GM12874 (cell line): ENCODE measurements at regions not wholly inside any gene's neighbourhood (a gene's known extent, or its start where the extent isn't known, plus 50 kb on each side); places are given as distances from the start of the nearest gene placed in this dataset.

Source experiments
- TF ChIP-seq, protein P1 (sequence below): IDR thresholded peaks from 2 replicates; pipeline ENCODE4 v1.5.1; 2011; ENCODE audit warnings: low read depth, mild to moderate bottlenecking, control low read depth, low read length, moderate library complexity; ENCODE audit not compliant: insufficient read depth

DNA sequence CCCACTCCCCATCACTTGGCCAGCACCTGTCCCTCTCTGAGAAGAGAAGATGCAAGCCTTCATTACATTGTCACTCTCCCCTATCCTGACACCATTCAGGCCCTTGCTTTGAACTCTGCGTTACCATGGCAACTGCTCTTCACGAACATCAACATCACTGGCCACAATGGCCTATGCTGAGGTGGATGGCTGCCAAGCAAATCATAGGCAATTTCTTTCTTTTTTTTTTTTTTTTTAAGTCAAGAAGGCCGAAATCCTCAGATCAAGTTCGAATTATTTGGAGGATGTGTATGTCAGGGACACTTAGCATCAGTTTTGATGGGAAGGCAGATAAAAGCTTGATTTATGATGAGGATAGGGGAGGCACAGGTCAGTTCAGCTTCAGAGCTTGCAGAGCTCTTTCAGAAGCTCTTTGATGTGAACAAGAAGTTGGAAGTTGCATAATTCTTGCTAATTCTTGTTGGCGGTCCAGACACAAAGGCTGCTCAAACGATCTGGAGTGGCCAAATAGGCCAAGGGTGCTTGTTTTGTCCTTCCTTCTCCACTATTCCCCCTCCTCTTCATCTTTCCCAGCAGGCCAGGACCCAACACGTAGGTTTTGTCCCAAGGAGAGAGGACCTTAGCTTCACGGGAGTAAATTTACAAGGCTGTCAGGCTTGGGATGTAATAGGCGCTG lies 179.9 kb upstream of the NPVF start:
- TF ChIP-seq, protein P1, sequence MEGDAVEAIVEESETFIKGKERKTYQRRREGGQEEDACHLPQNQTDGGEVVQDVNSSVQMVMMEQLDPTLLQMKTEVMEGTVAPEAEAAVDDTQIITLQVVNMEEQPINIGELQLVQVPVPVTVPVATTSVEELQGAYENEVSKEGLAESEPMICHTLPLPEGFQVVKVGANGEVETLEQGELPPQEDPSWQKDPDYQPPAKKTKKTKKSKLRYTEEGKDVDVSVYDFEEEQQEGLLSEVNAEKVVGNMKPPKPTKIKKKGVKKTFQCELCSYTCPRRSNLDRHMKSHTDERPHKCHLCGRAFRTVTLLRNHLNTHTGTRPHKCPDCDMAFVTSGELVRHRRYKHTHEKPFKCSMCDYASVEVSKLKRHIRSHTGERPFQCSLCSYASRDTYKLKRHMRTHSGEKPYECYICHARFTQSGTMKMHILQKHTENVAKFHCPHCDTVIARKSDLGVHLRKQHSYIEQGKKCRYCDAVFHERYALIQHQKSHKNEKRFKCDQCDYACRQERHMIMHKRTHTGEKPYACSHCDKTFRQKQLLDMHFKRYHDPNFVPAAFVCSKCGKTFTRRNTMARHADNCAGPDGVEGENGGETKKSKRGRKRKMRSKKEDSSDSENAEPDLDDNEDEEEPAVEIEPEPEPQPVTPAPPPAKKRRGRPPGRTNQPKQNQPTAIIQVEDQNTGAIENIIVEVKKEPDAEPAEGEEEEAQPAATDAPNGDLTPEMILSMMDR: no peak

GRCh38 chr7:25408876-25409275 lies 180.6 kb upstream of the NPVF start:
- TF ChIP-seq, protein P1: no peak

- TF ChIP-seq, protein P1: no peak
These were observed 181.8 kb upstream of the NPVF start for GRCh38 chr7:25409897-25410636.

DNA sequence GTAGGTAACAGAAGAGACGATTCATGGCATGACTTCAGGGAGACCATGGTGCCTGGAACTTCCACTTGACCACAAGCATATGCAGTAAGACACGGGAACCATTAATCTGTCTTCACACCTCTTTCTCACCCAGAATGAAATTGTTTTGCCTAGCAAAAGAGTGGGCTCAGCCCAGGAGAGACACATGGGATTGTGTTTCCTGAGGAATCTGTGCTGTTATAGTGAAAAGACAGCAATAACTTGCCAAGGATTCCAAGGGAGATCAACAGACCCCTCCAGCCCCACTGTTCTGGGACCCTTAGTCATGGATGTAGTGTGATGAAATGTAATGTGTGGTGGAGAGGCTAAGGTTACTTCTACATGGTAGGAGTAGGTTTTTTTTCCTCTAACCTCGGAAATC lies 192.5 kb upstream of the NPVF start:
- TF ChIP-seq, protein P1: no peak

DNA sequence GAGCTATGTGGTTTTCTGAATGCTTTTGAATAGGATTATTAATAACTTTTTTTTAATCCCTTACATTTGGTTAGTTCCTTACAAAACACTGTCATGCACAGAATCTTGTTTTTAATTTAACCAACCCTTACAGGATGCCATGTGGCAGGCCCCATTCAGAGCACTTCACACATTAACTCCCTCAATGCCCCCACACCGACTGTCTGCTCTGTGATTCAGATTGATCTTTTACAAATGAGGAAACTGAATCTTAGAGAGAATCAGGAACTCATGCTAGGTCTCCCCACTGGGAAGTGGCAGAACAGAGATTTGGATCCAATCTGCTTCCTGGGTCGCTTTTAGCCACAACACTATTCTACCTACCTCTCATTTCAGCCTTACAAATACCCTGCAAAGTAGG lies 195.8 kb upstream of the NPVF start:
- TF ChIP-seq, protein P1: no peak

- TF ChIP-seq, protein P1: no peak
These were observed 196.6 kb upstream of the NPVF start for GRCh38 chr7:25424855-25425254.

DNA sequence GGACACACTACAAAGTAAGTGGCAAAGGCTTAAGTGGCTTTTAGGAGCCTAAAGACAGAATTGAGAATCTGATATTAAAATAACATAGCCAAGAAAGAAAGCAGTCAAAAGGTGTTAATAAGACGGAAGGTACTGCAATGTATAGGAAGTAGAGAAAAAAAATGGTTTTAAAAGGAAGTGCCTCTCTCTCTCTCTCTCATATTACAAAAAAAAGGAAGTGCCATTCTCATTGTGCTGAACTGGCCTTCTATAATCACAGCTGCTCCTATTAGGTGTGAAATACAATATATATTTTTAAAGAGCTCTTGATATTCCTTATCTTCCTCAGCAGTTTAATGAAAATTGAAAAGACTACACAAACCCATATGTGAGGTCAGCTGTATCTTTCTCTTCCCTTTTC lies 199.4 kb upstream of the NPVF start:
- TF ChIP-seq, protein P1: no peak
